NCI-H187 treated with DMSO at 0.1 percent for 48 hours (cell line): ENCODE measurements at regions not wholly inside any gene's neighbourhood (a gene's known extent, or its start where the extent isn't known, plus 50 kb on each side); places are given as distances from the start of the nearest gene placed in this dataset.

Source experiments
- DNase-seq: peaks from one replicate; lab custom pipeline; 2025; lab: John Stamatoyannopoulos, UW

DNA sequence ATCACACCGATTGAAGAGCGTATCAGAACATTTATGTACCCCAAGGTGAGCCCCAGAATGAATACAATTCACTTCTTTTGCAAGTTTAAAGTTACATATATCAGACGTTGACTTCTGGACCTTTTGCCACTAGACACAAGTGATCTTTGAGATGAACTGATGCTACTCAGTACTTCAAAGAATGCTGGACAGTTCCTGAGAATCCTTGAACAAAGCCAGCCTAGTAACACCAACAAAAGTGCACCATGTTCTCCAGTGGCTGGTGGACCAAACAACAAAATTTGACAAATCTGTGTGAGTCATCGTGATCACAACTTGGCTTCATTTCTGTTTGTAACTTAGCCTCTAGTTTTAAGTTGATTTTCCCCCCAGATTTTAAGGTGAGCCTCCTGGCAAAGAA is 355.7 kb downstream of the SOX2 start:
- DNase-seq: no peak

DNA sequence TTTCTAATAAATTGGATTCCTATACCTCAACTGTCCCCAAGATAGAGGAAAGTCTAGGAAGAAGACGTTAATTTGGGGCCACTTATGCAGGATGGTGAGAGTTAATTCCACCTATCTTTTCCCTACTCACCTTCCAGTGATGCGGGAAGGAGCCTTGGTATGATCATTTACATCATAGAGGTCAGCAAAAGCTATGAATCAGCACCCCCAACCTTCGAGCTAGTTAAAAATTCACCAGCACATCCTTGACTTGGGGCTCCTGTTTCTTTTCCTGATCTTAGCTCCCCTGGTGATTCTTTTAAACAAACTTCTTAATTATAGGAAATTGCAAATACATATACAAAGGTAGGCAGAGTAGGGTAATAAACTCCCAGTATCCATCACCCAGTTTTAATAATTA is 366.6 kb downstream of the SOX2 start:
- DNase-seq: no peak

DNA sequence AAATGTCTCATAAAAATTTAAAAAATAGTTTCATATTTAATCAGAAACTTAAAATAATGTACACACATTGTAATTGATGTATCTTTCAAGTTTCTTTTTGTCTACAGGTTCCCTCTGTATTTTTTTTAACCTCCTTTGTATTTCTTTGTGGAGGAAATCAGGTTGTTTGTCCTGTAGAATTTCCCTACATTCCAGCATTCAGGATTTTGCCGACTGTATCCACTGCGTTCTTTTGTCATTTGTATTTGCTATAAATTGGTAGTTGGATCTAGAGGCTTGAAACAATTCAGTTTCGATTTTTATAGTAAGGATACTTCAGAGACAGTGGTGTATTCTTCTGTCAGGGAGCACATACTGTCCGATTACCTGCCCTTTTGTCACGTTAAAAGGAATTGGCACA is 367.2 kb downstream of the SOX2 start:
- DNase-seq: no peak

DNA sequence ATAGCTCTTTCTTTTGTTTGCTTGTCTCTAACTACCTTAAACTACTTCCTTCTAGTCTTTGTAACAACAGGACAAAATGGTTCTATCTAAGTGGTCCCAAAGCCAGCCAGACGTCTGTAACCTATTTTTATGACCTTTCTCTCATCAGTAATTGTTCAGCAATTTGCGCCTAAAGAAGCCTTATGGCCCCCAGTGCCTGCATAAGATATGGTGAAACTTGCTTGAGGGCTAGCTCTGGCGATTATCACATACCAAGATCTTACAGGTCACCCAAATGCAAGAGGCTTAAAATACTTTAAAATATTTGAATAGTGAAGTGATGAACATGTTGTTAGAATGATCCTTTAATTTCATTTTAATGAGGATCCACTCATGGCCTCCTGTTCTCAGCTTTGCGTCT is 369.4 kb downstream of the SOX2 start:
- no peak for DNase-seq

DNA sequence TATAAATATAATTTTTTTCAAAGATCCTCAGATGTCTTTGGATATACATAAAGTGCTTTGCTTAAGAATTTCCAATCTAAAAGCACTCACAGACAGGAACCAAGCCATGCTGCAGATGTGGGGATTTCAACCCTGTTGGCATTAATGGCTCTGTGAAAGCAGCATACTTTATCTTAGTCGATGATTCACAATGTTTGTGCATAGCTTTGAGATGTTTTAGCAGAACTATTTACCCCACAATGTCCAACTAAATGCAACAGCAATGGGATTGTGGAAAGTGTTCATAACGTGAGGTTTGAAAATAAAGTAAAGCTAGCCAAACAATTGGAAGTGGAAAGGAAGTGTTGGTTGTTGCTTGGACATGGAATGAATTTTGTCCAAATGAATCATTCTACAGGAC is 371.4 kb downstream of the SOX2 start:
- no peak for DNase-seq

DNA sequence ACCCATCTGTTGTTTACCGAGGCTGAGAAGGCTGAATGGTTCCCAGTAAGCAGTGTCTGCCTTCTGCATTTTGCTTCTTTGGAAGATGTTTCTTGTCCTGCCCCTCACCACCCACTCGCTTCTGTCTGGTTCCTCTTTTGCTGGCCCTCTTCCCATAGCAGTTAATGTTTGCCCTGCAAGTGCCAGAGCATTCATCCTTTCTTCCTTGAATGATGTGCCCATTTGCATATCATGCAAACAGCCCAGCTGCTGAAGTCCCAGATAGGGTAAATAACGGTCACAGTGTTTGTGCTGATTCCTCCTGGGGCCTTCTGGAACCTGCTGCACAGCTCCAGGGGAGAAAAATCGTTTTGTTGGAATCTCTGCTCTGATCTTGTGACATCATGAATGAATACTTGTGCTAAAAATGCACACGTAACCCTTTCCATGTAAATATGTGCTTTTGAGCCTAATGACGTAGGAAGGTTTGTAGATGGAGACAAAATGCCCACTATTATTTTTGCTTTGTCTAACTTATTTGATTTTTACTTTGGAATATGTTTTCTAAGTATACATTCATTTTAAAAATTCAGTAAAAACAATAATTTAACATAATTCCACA is 381.0 kb downstream of the SOX2 start:
- no peak for DNase-seq

DNA sequence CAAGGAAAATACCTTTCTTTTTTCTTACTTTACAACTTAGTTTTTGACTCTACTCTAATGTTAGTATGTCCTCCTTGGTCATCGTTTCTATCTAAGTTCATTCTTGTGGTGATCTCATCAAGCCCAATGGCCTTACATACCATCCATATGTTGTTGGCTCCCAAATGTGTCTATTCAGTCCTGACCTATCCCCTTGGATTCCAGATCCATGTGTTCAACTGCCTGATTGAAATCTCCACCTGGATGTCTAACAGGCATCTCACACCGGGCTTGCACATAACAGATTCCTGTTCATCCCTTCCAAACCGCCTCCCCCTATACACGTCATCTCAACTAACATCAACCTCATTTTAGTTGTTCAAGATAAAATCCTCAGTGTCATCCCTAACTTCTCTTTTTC is 382.6 kb downstream of the SOX2 start:
- no peak for DNase-seq

DNA sequence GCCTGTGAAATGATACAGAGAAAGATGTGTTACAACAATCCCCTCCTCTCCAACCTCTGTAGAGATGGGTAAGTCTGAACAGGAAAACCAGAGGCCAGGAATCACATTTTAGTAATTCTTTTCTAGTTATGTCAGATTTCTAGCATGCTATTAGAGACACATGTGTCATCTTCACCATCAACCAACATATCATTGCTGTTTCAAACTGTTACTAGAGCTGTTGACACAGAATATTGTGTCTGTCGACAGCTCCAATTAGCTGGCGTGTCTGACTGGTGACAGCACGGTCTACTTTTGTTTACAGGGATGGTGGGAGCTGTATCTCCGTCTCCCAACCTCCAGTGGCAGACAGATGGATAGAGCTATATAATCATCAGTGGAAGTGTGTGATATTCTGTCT is 393.2 kb downstream of the SOX2 start:
- no peak for DNase-seq

DNA sequence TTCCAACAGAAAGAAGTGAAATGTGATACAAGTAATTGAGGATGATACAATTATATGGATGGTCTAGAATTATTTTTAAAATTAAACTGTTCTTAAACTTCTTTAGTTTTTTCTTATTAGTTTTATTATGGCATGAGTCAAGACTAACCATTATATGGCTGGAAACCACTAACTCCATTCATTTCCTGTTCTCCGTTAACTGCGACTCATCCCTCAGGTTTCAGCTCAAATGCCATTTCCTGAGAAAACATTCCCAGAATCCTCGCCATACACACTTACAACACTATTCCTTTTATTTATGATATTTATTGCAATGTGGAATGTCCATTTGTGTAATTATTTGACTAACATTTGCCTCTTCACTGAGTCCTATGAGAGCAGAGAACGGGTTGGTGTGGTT is 394.1 kb downstream of the SOX2 start:
- no peak for DNase-seq

DNA sequence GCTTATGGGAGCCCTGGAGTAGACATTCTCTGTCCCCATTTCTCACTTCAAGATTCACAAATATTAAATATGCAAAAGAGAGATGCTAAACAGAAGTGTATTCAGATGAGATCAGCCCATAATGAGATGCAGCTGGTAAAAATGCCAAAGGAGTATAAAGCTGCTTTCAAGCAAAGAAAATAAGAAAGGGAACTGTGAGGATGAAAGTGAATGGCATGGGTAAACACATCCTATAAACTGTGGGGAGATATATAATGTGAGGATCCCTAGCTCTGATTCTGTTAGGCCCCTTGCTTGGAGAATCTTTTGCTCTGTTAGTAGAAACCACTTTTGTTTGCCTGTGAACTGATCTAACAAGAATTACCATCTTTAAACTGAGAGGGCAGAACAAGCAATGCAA is 396.6 kb downstream of the SOX2 start:
- DNase-seq: no peak

DNA sequence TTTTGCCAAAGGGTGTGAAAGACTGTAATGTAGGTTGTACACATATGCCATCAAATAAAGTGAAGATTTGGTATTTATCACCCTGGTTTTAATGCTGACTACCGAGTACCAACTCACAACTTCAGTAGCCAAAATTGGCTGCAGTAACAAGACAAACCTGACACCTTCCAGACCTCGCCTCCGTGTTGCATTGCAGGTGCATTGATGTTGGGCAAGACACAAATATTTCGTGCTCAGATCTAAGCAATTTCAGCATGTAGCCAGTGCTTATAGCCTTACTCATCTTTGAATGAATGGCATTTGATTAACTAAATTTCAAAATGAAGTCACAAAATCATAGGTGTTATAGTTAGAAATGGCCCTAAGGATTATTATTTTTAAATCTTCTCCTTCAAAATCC is 400.2 kb downstream of the SOX2 start:
- no peak for DNase-seq

DNA sequence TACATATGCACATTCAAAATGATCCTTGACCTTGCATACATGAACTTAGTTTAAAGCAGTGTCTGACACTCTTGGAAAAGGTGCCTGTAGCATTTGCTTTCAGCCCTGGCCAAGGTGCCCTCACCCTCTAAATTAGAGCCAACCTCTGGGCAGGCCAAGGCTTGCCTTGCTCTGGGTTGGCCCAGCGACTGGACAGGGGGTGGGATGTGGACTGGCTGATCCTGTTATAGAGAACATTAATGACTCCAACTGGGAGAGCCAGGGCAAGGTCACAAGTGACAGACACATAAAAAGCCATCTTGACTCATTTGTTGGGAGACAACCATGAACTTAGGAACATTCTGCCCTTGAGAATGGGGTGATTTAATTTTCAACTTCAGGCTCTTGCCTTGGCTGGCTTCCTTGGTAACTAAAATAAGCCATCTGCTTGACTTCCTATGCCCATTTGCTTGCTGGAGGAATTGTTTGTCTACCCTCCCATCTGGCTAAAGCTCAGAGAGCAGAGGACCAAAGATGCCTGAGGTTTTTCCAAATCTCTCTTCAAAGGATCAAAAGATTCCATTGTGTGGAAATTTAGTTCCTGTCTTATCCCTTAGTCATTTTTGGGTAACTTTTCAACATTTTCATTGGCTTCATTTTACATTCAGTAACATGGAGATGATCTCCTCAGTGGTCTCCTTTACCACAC is 403.7 kb downstream of the SOX2 start:
- DNase-seq: no peak

DNA sequence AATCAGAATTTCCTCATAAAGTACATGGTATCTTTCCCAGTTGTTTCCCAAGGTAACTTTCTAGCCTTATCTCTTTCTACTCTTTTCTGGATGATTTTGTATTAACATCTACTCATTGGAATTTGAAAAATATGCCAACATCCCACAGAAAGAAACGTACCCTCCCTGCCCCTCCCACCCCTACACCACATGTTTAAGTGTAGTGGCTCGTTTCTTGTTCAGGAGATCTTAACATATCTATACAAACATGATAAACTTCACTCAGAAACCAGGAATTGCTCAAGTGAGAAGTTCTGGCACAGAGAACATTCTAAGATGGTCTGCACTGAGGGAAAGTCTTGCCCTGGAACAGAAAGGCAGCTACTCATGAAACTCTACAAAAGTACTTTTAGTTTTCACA is 404.7 kb downstream of the SOX2 start:
- no peak for DNase-seq

DNA sequence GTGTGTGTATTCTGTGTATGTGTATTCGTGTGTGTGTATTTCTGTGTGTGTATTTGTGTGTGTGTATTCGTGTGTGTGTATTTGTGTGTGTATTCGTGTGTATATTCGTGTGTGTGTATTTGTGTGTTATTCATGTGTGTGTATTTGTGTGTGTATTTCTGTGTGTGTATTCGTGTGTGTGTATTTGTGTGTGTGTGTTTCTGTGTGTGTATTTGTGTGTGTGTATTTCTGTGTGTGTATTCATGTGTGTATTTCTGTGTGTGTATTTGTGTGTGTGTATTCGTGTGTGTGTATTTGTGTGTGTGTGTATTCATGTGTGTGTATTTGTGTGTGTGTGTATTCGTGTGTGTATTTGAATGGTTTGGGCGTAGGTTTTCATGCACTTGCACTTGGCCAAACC is 405.4 kb downstream of the SOX2 start:
- no peak for DNase-seq

DNA sequence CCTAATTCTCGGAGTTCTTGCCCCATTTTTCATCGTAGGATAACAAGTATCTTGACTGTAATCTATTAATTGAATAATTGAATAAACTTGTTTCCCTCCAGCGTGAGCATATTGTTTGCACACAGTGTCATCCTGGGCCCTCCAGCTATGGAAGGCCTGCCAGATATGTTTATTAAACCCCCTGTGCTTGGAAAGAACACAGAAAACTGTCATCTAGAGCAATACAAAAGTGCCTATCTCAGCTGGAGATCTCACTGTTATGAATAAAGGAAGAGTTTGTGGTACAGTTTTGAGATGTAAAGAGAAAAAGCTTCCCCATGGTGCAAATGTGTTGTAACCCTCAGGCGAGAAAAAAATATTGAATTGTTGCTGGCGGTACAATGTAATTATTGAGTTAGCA is 405.9 kb downstream of the SOX2 start:
- no peak for DNase-seq

DNA sequence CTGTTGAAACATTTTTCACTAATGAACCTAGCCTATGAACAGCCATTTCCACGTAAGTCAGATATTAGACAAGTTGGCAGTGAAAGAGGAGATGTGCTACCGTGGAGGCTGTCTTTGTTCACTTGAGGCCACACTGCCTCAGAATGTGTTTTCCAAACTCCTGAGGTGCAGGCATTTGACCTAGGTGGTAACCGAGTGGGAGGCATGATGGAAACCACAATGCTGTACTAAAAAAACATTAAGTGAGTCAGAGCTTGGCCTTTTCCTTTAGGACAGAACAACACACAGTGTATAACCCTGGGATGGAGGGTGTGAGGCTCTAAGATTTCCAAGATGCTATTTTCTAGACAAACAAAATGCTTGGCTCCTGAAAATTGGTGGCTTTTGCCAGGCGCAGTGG is 406.3 kb downstream of the SOX2 start:
- DNase-seq: no peak

DNA sequence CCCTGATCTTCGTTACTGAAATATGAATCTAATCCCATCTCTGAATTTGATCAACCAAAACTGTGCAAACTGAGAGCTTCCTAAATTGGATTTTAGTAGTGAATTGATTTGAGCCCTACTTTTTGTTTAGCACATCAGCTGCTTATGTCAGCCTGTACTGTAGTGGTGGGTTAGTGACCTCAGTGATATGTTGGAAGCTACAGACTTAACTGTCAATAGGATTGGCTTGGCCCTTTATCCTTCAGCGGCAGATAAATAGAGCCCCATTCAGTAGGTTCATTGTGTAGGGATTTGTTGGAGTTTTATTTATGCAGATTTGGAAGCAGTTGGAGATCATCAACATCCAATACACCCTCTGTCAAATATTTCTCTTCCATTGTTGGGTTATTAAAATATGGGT is 409.7 kb downstream of the SOX2 start:
- DNase-seq: no peak

DNA sequence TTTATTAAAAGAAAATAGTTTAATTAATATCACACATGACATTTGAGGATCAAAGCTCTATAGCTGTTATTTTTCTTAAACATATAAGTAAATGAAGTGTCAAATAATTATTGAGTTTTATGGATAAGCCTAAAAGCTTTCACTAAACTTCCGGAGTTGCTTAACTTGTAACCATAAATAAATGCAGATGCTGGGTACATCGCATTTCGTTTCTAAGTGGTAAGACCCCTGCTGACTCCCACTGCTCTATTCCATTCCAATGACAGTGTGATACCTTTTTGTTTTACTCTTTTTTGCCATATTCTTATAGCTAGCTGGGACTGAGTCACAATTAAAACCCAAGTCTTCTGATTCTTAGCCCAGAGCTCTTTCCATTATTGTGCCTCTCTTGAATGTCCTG is 411.1 kb downstream of the SOX2 start:
- DNase-seq: no peak

DNA sequence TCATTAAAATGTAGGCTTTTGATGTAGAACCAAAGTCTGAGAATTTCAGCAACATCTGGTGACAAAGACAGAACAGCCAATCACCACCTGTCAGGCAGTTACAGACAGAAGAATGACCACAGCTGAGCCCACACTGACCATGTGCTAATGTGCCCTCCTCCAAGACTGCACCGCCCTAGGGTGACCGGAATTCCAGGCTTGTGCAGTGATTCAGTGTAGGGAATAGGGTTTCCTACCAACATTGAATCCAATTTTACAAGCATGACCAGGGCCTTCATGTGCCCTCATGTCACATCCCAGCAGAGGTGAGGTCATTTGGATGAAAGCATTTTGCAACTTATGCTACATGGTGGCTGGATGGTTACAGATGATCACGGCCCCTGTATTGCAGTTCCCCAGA is 412.5 kb downstream of the SOX2 start:
- DNase-seq: no peak

DNA sequence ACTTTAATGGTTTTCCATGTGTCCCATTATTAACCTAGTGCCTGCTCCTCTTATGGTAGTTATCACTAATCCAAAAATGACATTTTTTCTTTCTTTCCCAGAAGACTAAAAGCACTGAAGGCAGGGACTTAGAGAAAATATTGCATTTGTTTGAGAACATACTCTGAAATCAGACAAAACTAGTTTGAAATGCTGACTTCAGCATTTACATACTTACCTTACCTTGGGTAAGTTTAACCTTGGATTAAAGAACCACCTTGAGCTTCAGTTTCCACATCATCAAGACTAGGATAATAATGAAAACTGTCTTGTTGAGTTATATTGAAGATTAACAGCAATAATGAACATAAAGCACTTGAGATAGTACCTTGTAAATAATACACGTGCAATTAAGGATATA is 413.0 kb downstream of the SOX2 start:
- no peak for DNase-seq

DNA sequence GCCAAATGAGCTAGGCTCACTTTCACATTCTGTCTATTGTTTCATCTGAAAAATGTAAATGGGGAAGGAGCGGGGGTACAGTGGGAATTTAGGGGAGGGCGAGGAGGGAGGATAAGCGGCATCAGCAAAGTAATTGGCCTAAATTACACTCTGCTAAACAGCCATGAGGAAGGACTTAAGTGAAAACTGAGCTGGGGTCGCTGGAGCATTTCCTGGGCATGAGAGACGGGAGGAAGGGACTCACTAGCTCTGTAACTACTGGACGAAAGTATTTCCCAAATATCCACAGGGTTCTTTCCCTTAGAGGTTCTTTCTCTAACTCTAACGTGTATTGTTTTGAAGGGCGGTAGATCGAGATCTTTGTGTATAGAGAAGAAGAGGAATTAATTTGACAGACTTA is 418.0 kb downstream of the SOX2 start:
- DNase-seq: no peak

DNA sequence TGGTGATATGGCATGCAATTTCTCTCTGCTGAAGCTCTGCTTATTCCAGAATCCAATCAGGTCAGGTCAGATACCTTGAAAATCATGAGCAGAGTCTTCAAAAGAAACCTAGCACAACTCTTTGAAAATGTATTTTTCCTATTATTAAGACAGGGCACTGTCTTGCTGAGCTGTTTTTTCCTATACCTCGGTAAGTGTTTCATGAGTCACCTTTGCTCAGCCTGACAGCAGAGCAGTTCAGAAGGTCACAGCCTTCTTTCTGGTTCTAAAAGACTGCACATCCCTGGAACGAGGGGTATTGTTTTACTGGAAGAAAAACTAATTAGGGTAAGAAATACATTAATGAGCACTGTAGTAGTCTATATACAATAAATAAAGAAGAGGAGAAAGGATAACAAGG is 422.0 kb downstream of the SOX2 start:
- no peak for DNase-seq

DNA sequence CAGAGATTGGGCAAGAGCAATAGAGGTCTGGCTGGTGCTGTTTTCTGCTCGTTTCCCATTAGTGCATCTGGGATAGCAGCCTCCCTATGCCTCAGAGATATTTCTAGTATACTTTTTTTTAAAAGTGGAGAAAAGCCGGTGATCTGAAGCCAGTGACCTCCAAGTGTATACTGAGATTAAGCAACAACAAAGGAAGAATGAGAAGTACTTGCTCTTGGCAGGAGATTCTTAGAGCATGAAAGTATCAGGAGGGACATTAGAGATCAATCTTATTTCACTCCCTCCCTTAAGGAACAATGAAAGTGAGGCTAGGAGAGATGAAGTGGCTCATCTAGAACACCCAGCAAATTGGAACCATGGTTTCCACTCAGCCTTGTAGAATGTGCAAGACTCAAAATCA is 423.3 kb downstream of the SOX2 start:
- no peak for DNase-seq
